ENCODE measurements at regions not wholly inside any gene's neighbourhood (a gene's known extent, or its start where the extent isn't known, plus 50 kb on each side); places are given as distances from the start of the nearest gene placed in this dataset.

GRCh38 chrX:69038188-69038587, 127.1 kb downstream of the PJA1 start:
- H3K4me3 ChIP-seq (ENCODE audit: low read depth, low read length), result no peak overlapping the region
- DNase-seq (ENCODE audit: low read depth, low spot score), result no peak
- no peak for TF ChIP-seq CTCF (IDR thresholded peaks at IDR 0.05; ENCODE audit: low read depth, low read length)
- in situ Hi-C loops (cut with HindIII; ENCODE audit: low sequenced_read_pairs), result no loop called here

GRCh38 chrX:69037786-69038185, 127.5 kb downstream of the PJA1 start:
- in situ Hi-C loops (cut with HindIII; ENCODE audit: low sequenced_read_pairs), result no loop called here
- no peak overlapping the region for H3K4me3 ChIP-seq (ENCODE audit: low read depth, low read length)
- DNase-seq (ENCODE audit: low read depth, low spot score), result no peak
- TF ChIP-seq CTCF (IDR thresholded peaks at IDR 0.05; ENCODE audit: low read depth, low read length), result no peak

- no peak for TF ChIP-seq CTCF (IDR thresholded peaks at IDR 0.05; ENCODE audit: low read depth, low read length)
- in situ Hi-C loops (cut with HindIII; ENCODE audit: low sequenced_read_pairs), result no loop called here
- no peak for DNase-seq (ENCODE audit: low read depth, low spot score)
- H3K4me3 ChIP-seq (ENCODE audit: low read depth, low read length), result no peak overlapping the region
Measured at GRCh38 chrX:69036674-69037573, 128.3 kb downstream of the PJA1 start.

GRCh38 chrX:69034451-69034850, 130.8 kb downstream of the PJA1 start:
- no peak for TF ChIP-seq CTCF (IDR thresholded peaks at IDR 0.05; ENCODE audit: low read depth, low read length)
- H3K4me3 ChIP-seq (ENCODE audit: low read depth, low read length), result no peak overlapping the region
- DNase-seq (ENCODE audit: low read depth, low spot score), result no peak
- in situ Hi-C loops (cut with HindIII; ENCODE audit: low sequenced_read_pairs), result no loop called here

- in situ Hi-C loops (cut with HindIII; ENCODE audit: low sequenced_read_pairs), result no loop called here
- no peak overlapping the region for H3K4me3 ChIP-seq (ENCODE audit: low read depth, low read length)
- no peak for TF ChIP-seq CTCF (IDR thresholded peaks at IDR 0.05; ENCODE audit: low read depth, low read length)
- DNase-seq (ENCODE audit: low read depth, low spot score), result no peak
Measured at GRCh38 chrX:69033936-69034335, 131.3 kb downstream of the PJA1 start.

GRCh38 chrX:69032601-69033000, 132.7 kb downstream of the PJA1 start:
- no peak for TF ChIP-seq CTCF (IDR thresholded peaks at IDR 0.05; ENCODE audit: low read depth, low read length)
- DNase-seq (ENCODE audit: low read depth, low spot score), result no peak
- in situ Hi-C loops (cut with HindIII; ENCODE audit: low sequenced_read_pairs), result no loop called here
- H3K4me3 ChIP-seq (ENCODE audit: low read depth, low read length), result no peak overlapping the region

Data from astrocyte of the spinal cord (primary cell).